NCI-H69 (cell line): ENCODE measurements at regions not wholly inside any gene's neighbourhood (a gene's known extent, or its start where the extent isn't known, plus 50 kb on each side); places are given as distances from the start of the nearest gene placed in this dataset.
"Not testable (repeated sequence)": the region's sequence is repeated elsewhere in the genome, so short reads cannot be mapped to it uniquely, and the experiment has no call there.

ENCODE experiments used
- DNase-seq: peaks from one replicate; lab custom pipeline; 2025; lab: John Stamatoyannopoulos, UW

- peak; percentile 35 for DNase-seq
These were observed 87.5 kb upstream of the COPS8 start for GRCh38 chr2:236998236-236998635.

GRCh38 chr2:236998758-236999157, 86.9 kb upstream of the COPS8 start:
- peak; percentile 18 for DNase-seq

GRCh38 chr2:237000481-237000880, 85.2 kb upstream of the COPS8 start:
- no peak for DNase-seq

GRCh38 chr2:237005341-237005740, 80.3 kb upstream of the COPS8 start:
- DNase-seq: not testable (repeated sequence)

- no peak for DNase-seq
These were observed 74.4 kb upstream of the COPS8 start for GRCh38 chr2:237011206-237011795.

- no peak for DNase-seq
These were observed 73.7 kb upstream of the COPS8 start for GRCh38 chr2:237012004-237012403.

- DNase-seq: no peak
These were observed 73.0 kb upstream of the COPS8 start for GRCh38 chr2:237012577-237013267.

GRCh38 chr2:237016121-237016915, 69.4 kb upstream of the COPS8 start:
- DNase-seq: no peak

GRCh38 chr2:237020090-237020489, 65.6 kb upstream of the COPS8 start:
- DNase-seq: no peak

- no peak for DNase-seq
These were observed 63.2 kb upstream of the COPS8 start for GRCh38 chr2:237022533-237022932.

- no peak for DNase-seq
These were observed 61.4 kb upstream of the COPS8 start for GRCh38 chr2:237024255-237024654.

GRCh38 chr2:237025090-237025865, 60.4 kb upstream of the COPS8 start:
- no peak for DNase-seq

GRCh38 chr2:237026981-237027711, 58.5 kb upstream of the COPS8 start:
- peak; percentile 70 for DNase-seq

GRCh38 chr2:237027712-237028029, 58.0 kb upstream of the COPS8 start:
- DNase-seq: no peak

- DNase-seq: no peak
These were observed 55.3 kb upstream of the COPS8 start for GRCh38 chr2:237030382-237030781.

GRCh38 chr2:237033536-237034060, 52.1 kb upstream of the COPS8 start:
- DNase-seq: no peak

GRCh38 chr2:237035781-237036475, 49.8 kb upstream of the COPS8 start:
- DNase-seq: no peak
